AG10803 (cell line): ENCODE measurements at regions not wholly inside any gene's neighbourhood (a gene's known extent, or its start where the extent isn't known, plus 50 kb on each side); places are given as distances from the start of the nearest gene placed in this dataset.

Source experiments
- DNase-seq: peaks from one replicate; pipeline ENCODE4 v3.0.0; 2010; ENCODE audit warnings: low read depth
- H3K4me3 ChIP-seq: 2 replicates; pipeline ENCODE4 v1.5.1; 2011; ENCODE audit warnings: mild to moderate bottlenecking, low read length, control low read depth
- TF ChIP-seq, protein P1 (sequence below): conservative IDR thresholded peaks from 2 replicates; pipeline ENCODE4 v1.5.1; 2011; ENCODE audit warnings: mild to moderate bottlenecking, low read length, control low read depth, inconsistent platforms

DNA sequence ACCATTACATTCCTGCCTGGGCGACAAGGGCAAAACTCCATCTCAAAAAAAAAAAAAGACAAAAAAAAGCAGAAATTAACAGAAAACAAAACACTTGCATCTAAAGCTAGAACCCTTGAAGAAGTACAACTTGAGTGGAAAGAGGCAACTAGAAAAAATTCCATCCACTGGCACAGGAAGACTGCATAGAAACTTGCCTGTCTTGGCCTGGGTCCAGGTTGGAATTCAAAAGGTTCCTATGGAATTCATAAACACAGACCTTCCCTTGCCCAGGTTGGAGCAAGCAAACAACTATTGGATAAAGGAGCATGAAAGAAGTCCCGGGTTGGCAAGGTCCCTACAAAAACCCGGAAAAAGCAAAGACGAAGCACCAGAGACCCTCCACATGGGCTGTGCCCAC lies 69.8 kb downstream of the CCDC71L start:
- no peak for DNase-seq
- TF ChIP-seq, protein P1, sequence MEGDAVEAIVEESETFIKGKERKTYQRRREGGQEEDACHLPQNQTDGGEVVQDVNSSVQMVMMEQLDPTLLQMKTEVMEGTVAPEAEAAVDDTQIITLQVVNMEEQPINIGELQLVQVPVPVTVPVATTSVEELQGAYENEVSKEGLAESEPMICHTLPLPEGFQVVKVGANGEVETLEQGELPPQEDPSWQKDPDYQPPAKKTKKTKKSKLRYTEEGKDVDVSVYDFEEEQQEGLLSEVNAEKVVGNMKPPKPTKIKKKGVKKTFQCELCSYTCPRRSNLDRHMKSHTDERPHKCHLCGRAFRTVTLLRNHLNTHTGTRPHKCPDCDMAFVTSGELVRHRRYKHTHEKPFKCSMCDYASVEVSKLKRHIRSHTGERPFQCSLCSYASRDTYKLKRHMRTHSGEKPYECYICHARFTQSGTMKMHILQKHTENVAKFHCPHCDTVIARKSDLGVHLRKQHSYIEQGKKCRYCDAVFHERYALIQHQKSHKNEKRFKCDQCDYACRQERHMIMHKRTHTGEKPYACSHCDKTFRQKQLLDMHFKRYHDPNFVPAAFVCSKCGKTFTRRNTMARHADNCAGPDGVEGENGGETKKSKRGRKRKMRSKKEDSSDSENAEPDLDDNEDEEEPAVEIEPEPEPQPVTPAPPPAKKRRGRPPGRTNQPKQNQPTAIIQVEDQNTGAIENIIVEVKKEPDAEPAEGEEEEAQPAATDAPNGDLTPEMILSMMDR: no peak
- H3K4me3 ChIP-seq: no peak overlapping the region

DNA sequence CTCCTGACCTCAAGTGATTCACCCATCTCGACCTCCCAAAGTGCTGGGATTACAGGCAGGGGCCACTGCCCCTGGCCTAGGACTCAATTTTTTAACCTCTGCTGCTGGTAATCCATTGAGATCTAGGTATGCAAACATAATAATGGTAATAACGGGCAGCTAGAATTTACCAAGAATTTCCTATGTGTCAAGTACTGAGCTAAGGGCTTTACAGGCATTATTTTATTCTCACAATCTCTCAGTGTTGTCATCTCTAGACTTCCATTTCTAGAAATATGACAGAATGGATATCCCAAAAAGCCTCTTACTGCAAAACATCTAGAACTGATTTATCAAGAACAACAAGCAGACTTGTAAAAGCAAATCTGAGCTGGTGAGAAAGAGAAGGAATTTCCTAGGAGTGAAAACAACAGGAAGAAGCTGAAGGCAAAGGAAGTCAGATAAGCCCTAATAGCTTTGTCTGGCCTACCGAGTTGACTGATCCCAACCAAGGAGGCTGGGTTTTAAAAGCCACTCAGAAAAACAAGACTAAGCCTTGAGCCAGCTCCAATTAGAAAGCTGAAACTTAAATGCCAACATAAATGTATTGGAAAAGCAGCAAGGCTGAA lies 70.6 kb downstream of the CCDC71L start:
- TF ChIP-seq, protein P1: no peak
- DNase-seq: no peak
- H3K4me3 ChIP-seq: no peak overlapping the region

DNA sequence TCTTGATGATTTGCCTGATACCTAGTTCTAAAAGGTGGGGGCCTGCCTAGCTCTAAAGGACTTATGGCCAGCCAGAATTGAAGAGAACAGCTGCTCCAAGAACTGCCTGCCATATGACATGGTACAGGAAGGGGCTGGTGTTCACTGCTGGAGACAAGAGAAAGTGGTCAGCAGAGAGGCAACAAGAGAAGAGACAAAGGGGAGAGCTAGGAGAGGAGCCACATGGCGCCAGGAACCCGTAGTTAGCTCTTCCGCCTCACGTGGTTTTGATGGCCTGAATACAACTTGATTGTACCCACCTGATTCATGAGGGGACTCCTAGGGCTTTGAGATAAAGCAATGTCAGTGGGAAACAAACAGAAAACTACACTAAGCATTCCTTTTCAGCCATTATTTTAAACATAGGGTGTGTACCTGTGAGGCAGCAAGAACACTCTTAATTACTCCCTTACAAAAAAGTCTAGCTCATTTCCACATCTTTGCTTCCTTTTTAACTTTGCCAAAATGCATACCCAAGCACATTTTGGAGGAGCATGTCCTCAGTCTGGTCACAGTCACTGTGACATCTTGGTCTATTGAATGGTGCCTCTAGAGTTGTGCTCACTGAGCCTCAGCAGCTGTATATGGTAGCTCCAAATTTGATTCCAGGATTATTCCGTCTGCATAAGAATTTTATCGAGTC lies 71.6 kb downstream of the CCDC71L start:
- no peak for DNase-seq
- TF ChIP-seq, protein P1: no peak
- no peak overlapping the region for H3K4me3 ChIP-seq

DNA sequence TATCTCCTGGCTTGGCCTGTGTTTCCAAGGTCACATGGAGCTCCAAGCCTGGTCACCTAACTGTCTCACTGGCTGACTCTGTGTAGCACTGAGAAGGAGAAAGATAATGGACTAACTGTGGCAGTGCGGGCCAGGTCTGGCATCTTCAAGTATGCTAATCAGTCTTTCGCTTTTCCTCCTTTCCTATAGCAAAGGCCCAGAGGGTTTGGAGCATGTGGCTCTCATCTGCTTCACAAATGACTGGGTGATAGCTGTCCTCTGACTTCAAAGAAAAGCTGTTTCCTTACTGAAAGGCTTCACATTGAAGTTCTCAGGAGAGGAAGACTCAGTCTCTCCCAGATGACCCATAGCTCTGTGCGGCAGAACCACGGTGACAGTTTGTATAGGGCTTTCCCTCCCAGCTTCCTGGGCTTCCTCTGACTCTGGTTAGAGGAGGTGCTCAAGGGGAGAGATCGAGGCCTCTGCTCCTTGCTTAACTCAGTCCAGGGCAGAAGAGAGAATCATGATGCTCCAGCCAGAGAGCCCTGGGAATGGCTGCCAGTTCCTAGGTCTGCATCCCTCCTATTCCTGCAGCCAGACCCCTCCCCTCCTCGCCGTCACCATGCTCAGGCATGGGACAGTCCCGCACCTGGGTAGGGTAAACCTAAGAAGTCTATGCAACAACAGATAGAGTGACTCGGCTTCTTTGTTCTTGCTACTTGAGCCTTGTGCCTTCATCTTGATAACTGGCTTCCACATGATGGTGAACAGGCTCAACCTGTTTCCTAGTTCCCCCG lies 72.3 kb downstream of the CCDC71L start:
- TF ChIP-seq, protein P1: no peak
- H3K4me3 ChIP-seq: no peak overlapping the region
- no peak for DNase-seq

- no peak for DNase-seq
- H3K4me3 ChIP-seq: no peak overlapping the region
- TF ChIP-seq, protein P1: no peak
Observed at GRCh38 chr7:106584914-106585759, 75.8 kb downstream of the CCDC71L start.

- DNase-seq: no peak
- no peak overlapping the region for H3K4me3 ChIP-seq
Observed at GRCh38 chr7:106583706-106584690, 77.0 kb downstream of the CCDC71L start.

More at GRCh38 chr7:106583706-106584690, 77.0 kb downstream of the CCDC71L start:
- TF ChIP-seq, protein P1: no peak
